ENCODE measurements at regions not wholly inside any gene's neighbourhood (a gene's known extent, or its start where the extent isn't known, plus 50 kb on each side); places are given as distances from the start of the nearest gene placed in this dataset.

DNA sequence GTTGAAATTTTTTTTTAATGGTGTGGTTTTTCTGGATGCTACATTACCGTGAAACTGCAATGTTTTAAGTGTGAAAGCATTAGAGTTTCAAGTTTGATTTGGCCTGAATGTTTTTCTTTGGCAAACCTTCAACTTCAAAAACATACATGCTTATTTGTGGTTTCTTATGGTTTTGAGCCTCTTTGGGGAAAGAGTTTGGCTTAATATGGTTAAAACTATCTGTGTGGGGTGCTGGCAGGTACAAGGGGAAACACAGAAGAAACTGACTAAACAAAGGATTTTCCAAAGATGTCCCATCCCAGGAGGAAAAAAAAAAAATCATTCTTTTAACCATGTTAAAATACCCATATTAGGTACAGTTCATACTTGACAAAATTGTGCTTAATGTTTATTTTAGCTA is 121.1 kb downstream of the HGF start:
- no peak for DNase-seq (ENCODE audit: low read depth)

DNA sequence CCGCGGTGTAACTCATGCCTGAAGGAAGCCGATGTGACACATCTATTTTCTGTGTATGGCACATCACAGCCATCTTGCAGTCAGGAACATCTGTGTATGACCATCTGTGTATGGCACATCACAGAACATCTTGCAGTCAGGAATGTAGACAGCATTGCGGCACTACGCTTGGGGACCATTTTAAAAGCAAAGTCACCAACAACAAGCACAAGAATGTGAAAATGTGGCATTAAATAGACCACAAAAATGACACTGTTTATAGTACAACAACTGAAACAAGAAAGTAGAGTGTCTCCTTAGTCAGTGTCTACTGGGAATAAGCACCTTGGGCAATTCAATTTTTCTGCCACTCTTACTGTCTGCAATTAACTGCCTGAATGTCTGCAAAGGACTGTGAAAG is 124.4 kb downstream of the HGF start:
- DNase-seq (ENCODE audit: low read depth): peak; percentile 83

DNA sequence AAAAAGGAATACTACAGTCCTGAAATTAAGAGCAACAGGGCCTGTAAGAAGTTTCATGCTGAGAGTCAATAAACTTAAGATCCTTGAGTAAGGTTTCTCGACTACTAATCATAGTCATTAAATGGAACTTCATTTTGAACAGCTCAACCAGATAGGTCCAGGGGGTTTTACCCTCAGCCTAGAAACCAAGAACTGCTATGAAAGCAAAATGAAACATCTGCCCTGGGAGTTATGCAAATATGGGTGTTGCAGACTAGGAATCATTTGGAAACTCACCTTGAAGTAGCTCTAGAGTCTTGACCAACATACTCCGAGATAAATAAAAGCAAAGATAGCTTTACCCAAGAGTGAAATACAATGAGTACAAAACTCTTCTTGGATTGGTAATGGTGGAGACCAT is 128.0 kb downstream of the HGF start:
- DNase-seq (ENCODE audit: low read depth): no peak

DNA sequence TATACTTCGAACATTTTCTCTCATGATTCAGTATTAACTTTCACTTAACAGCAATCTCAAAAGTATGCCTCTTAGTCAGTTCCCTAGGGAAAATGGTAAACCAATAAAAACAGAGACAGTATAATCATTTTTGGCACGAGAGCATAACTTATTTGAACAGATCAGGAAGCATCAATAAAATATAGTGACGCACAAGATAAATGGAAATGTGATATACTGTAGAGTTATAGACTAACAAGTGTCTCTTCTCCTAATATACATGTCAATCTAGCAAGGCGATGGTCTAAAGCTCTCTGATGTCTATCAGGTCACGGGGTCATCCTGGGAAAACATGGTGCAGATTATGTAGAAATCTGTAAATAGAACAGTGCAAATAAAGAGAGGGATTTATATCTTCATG is 131.6 kb downstream of the HGF start:
- peak; percentile 24 for DNase-seq (ENCODE audit: low read depth)

DNA sequence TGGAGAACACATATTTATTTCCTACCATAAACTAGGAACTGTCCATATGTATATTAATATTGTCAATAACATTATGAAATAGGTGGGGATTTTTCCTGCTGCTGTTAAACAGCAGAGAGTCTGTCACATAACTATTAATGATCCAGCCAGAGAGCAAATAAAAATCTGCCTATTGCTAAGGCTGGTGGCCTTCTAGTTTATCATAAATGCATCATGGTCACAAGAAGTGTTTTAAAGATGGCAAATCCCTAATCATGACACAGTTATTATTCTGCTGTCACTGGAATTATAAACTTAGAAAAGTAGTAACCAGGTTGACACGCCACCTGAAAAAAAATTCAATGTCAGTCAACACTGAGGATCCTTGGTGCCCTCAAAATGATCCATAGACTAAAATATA is 132.3 kb downstream of the HGF start:
- no peak for DNase-seq (ENCODE audit: low read depth)

DNA sequence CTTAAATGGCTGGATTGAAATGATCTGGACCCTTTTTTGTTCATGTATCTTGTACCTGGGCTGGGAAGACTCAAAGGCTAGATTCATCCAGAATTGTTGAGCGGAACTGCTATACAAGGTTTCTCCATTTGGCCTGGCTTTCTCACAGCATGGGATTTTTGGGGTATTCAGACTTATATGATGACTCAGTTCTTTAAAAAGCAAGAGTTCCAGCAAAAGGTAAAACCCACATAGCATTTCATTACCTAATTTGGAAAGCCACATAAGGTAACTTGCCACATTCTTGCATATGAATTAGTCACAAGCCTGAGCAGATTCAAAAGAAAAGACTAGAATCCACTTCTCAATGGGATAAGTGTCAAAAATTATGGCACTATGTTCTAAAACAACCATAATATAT is 137.4 kb downstream of the HGF start:
- DNase-seq (ENCODE audit: low read depth): no peak

DNA sequence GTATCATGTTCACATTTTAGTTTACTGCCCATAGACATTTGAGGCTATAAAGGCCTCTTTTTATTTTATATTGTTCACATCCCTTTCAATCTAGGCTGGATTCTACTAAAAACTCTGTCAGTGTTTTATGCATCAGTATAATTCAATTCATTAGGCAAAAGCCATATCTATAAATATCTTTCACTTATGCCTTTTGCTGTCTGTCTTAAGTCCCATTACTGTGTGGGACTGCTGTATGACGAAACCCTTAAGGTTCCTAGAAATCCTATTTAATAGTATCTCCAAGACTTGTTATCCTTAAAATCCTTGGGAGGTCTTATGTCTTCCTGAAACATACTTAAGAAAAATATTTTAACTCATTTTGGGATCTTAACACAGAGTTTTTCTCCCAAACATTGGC is 139.2 kb downstream of the HGF start:
- DNase-seq (ENCODE audit: low read depth): no peak

DNA sequence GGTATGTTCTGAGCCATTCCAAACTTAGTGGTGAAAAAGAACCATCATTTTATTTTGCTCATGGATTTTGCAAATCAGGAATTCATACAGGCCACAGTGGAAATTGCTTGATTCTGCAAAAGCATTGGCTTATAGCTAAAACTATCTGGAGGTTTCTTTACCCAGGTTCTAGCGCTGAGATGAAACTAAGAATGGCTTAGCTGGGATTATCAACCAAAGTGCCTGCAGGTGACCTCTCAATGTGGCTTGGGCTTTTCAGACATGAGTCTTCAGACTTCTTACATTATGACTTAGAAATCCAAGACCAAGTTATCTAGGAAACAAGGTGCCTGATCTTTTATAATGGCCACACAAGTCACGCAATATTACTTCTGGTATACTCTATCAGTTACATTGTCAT is 140.1 kb downstream of the HGF start:
- DNase-seq (ENCODE audit: low read depth): no peak

- no peak for DNase-seq (ENCODE audit: low read depth)
Observed at GRCh38 chr7:81628951-81629350, 140.9 kb downstream of the HGF start.

GRCh38 chr7:81627536-81628287 is 142.1 kb downstream of the HGF start:
- peak; percentile 44 for DNase-seq (ENCODE audit: low read depth)

GRCh38 chr7:81626008-81626407 is 143.8 kb downstream of the HGF start:
- DNase-seq (ENCODE audit: low read depth): no peak

DNA sequence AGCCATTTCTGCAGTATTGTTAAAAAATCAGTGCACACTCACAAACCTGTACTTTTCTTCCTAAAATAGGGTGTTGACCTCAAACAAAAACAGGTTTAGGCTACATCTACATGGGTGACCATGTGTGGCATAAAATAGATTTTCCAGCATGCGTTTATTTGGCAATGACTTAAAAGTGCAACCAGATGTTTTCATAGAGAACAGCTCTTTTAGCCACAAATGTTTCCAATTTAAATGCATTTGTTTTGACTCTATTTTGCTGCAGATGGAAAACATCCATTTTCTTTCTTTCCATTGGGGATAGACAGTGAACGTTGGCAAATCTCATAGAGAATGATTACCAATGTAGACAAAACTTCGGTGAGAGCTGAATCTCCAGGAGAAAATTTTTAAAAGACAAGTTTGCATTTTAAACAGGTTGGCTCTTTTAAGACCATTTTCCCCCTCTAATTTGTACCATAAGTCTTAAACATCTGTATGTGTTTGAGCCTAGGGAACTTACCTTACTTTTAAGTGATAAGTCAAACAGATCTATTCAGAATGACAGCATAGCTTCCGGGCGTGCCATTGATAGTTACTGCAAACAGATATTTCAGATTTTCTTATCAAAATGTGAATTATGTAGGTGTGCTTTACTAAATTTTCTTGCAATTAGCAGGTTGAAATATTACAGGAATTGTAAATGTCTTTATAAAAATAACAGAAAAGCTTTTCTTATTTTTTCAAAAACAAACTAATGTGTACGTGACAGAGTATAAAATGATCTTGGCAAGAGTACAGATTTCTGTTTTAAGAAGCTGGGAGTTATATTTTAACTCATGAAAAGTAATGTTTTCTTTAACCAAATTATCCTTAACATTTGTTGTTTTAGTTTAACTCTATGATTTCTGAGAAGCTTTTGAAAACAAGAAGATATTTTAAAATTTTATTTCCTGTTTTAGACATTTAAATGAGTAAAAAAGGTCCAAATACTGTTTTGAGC is 144.9 kb downstream of the HGF start:
- peak; percentile 60 for DNase-seq (ENCODE audit: low read depth)

DNA sequence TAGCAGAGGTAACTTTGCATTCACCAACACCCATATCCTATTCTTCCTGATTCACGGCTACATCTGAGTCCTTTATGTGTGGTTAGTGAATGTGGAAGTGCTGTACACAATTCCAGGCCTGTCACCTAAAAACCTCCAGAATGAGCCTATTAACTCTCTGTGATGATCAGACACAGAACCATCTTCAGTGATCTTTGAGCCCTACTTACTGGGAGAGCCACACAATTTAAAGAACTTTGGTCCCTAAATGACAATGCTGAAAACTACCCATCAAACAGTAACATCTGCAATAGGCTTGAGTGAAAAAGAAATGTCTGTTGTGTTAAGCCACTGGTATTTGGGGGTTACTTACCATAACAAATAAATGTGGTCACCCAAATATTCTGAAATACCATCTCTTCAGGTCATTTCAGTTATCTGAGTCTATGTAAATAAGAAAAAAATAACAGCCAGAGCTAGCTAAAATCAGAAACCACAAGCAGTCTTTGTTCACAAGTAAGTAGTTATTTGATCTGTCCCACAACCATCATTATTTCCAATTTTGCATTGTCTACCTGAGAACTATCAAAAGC is 145.7 kb downstream of the HGF start:
- DNase-seq (ENCODE audit: low read depth): peak; percentile 38

DNA sequence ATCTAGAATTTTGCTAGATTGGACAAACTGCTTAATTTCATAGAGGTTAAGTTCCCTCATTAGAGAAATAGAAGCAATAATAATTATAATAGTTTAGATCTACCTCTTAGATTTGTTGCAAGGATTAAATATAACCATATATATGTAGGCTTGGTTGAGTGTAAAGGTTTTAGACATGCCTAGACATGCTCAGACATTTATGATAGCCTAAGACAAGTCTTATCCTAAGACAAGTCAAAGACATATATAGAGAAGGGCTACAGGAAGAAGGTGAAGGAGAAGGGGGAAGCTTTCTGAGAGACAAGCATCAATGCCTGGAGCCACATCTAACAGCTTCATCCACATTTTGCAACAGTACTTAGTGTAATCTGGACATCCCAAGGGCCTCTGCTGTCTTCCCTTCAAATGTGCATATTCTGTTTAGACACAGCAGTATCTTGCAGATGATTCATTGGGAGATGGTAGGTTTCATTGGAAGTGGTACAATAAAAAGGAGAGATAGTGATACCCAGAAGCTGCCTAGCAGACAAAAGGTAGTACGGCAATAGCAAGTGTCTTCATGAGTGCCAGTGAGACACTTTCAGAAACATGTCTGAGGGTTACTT is 146.5 kb downstream of the HGF start:
- DNase-seq (ENCODE audit: low read depth): no peak

GRCh38 chr7:81621893-81622292 is 148.0 kb downstream of the HGF start:
- DNase-seq (ENCODE audit: low read depth): no peak

DNA sequence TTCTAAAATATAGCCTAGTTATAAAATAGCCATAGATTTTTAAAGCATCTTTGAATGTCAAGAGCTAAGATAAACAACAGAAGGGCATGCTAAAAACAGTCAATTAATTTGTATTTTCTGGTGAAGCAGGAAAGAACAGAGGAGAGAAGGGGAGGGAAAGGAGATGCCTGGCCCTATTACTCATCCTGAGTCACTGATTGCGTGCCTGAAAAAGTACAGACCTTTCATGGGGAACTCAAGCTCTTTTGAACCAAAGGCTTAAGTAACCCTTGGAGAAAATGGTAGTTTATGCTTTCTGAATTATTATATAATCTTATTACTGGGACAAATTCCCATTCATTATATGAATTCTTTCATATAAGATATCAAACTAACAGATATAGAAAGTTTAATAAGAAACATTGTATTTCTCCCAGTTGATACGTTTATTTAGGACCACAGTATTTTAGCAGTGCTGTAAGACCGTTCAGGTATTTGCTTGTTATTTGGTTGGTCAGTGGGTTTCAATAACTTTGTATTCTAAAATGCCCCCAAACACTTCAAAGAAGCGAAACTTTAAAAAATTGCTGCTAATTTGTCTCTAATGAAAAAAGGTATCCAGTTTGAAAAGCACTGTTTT is 151.3 kb downstream of the HGF start:
- peak; percentile 93 for DNase-seq (ENCODE audit: low read depth)

GRCh38 chr7:81616951-81617350 is 152.9 kb downstream of the HGF start:
- peak; percentile 62 for DNase-seq (ENCODE audit: low read depth)

GRCh38 chr7:81611805-81612204 is 158.0 kb downstream of the HGF start:
- no peak for DNase-seq (ENCODE audit: low read depth)

- no peak for DNase-seq (ENCODE audit: low read depth)
Observed at GRCh38 chr7:81611040-81611439, 158.8 kb downstream of the HGF start.

GRCh38 chr7:81608748-81609382 is 161.0 kb downstream of the HGF start:
- no peak for DNase-seq (ENCODE audit: low read depth)

GRCh38 chr7:81607987-81608386 is 161.9 kb downstream of the HGF start:
- DNase-seq (ENCODE audit: low read depth): no peak

Data from RPMI7951 (cell line).